ENCODE measurements at regions not wholly inside any gene's neighbourhood (a gene's known extent, or its start where the extent isn't known, plus 50 kb on each side); places are given as distances from the start of the nearest gene placed in this dataset.

GRCh38 chr18:55866006-55866405 is 278.0 kb upstream of the TCF4 start:
- TF ChIP-seq POLR2AphosphoS5 (IDR thresholded peaks at IDR 0.05) (no peak), POLR2A (IDR thresholded peaks at IDR 0.05) (no peak)
- TF ChIP-seq, protein P1, sequence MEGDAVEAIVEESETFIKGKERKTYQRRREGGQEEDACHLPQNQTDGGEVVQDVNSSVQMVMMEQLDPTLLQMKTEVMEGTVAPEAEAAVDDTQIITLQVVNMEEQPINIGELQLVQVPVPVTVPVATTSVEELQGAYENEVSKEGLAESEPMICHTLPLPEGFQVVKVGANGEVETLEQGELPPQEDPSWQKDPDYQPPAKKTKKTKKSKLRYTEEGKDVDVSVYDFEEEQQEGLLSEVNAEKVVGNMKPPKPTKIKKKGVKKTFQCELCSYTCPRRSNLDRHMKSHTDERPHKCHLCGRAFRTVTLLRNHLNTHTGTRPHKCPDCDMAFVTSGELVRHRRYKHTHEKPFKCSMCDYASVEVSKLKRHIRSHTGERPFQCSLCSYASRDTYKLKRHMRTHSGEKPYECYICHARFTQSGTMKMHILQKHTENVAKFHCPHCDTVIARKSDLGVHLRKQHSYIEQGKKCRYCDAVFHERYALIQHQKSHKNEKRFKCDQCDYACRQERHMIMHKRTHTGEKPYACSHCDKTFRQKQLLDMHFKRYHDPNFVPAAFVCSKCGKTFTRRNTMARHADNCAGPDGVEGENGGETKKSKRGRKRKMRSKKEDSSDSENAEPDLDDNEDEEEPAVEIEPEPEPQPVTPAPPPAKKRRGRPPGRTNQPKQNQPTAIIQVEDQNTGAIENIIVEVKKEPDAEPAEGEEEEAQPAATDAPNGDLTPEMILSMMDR (IDR thresholded peaks at IDR 0.05) = no peak
- H3K27ac ChIP-seq = no peak overlapping the region
- intact Hi-C loops (cut with DNase I) = no loop called here
- no peak overlapping the region for H3K4me3 ChIP-seq
- no peaks in the 10 kb centered on the region for H3K36me3 ChIP-seq
- no peak for DNase-seq (ENCODE audit: low spot score)
- 47% methylated on average over 7 of the region's 7 CpGs for WGBS
- H3K27me3 ChIP-seq (replicated peaks; ENCODE audit: insufficient read depth) = no peaks in the 10 kb centered on the region
- no peaks in the 10 kb centered on the region for H3K4me1 ChIP-seq (replicated peaks)
- no peaks in the 10 kb centered on the region for H3K9me3 ChIP-seq

DNA sequence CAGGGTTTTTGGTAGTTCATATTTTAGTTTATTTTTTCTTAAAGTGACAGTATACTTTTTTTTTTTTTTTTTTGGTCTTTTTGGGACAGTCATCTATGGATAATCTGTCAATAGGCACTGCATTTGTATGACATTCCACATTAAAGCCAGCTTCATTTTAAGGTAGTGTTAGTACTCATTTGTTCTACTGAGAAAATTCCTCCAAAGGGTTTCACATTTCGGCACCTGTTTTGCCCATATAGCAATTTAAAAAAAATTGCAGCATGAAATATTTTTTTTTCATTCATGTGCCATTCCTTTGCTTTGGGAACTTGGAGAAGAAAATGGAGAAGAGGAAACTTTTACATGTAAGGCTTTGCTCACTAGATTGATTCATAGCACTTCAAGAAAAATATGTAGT is 276.3 kb upstream of the TCF4 start:
- intact Hi-C loops (cut with DNase I) = no loop called here
- no peak overlapping the region for H3K27ac ChIP-seq

GRCh38 chr18:55863876-55864275 is 275.9 kb upstream of the TCF4 start:
- no peaks in the 10 kb centered on the region for H3K36me3 ChIP-seq
- no peak for TF ChIP-seq POLR2AphosphoS5 (IDR thresholded peaks at IDR 0.05)
- no peak overlapping the region for H3K4me3 ChIP-seq
- H3K9me3 ChIP-seq = no peaks in the 10 kb centered on the region
- 16% methylated on average over 7 of the region's 7 CpGs for WGBS
- intact Hi-C loops (cut with DNase I) = no loop called here
- no peaks in the 10 kb centered on the region for H3K27me3 ChIP-seq (replicated peaks; ENCODE audit: insufficient read depth)
- H3K4me1 ChIP-seq (replicated peaks) = no peaks in the 10 kb centered on the region
- DNase-seq (ENCODE audit: low spot score) = no peak
- no peak overlapping the region for H3K27ac ChIP-seq

More for the DNA sequence above, 276.3 kb upstream of the TCF4 start:
- no peak for TF ChIP-seq POLR2A (IDR thresholded peaks at IDR 0.05)
- no peak for TF ChIP-seq POLR2AphosphoS5 (IDR thresholded peaks at IDR 0.05)
- TF ChIP-seq, protein P1 (IDR thresholded peaks at IDR 0.05) = no peak
- Histone ChIP-seq H3K36me3 (no peaks in the 10 kb centered on the region), H3K4me1 (replicated peaks) (no peaks in the 10 kb centered on the region), H3K9me3 (no peaks in the 10 kb centered on the region), H3K27me3 (replicated peaks; ENCODE audit: insufficient read depth) (no peaks in the 10 kb centered on the region), H3K4me3 (no peak overlapping the region)
- no peak for DNase-seq (ENCODE audit: low spot score)
- WGBS = 3% methylated on average over 1 of the region's 1 CpG

DNA sequence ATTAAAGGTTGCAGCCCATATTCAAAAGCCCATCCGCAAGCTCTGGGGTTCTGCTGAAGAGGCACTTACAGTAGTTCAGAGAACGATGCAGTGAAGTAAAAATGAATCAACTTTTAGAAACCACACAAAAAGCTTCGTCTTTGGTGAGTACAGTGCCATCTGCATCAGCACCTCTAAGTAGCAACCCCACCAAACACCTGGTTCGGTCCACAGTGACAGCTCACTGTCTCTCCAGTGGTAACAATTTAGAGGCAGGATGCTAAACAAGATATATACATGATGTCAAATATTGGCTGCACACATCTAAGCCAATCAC is 275.4 kb upstream of the TCF4 start:
- TF ChIP-seq, protein P1 (IDR thresholded peaks at IDR 0.05) = no peak
- TF ChIP-seq POLR2A (IDR thresholded peaks at IDR 0.05) (no peak), POLR2AphosphoS5 (IDR thresholded peaks at IDR 0.05) (no peak)
- Histone ChIP-seq H3K27me3 (replicated peaks; ENCODE audit: insufficient read depth) (no peaks in the 10 kb centered on the region), H3K36me3 (no peaks in the 10 kb centered on the region), H3K4me3 (no peak overlapping the region), H3K9me3 (no peaks in the 10 kb centered on the region), H3K4me1 (replicated peaks) (no peaks in the 10 kb centered on the region), H3K27ac (no peak overlapping the region)
- intact Hi-C loops (cut with DNase I) = no loop called here
- 64% methylated on average over 4 of the region's 4 CpGs for WGBS
- no peak for DNase-seq (ENCODE audit: low spot score)

DNA sequence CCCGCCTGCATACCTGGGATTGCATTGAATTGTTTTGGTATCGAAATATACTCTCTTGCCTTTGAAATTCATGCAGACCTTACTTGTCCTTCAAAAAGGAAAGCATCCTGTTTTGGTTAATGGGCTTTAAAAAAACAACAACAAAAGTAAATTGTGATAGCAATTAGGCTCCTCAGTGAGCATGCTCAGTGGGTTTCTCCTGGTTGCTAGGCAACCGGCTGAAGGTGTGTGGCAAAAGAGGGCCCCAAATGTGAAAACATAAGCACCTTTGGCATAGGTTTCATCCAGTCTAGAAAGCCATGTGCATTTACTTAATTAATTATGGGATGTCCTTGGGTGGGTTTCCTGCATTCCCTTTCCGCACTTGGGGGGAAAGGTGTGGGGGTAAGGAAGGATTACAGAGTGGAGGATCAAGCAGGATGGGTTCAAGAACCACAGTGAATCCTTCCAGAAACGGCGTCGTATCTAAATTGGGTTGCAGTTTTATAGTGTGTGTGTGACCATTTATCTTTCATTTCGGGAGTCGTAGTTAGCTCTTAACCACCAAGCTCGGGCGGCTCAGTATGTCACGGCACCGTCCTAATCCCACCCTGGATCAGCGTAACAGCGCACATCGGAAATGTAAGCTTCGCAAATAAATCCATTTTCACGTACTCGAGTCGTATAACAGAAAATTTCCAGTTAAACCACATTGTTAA is 274.9 kb upstream of the TCF4 start:
- Histone ChIP-seq H3K27me3 (replicated peaks; ENCODE audit: insufficient read depth) (no peaks in the 10 kb centered on the region), H3K4me1 (replicated peaks) (no peaks in the 10 kb centered on the region), H3K9me3 (no peaks in the 10 kb centered on the region), H3K4me3 (no peak overlapping the region), H3K27ac (no peak overlapping the region), H3K36me3 (no peaks in the 10 kb centered on the region)
- DNase-seq (ENCODE audit: low spot score) = no peak
- intact Hi-C loops (cut with DNase I) = no loop called here
- no peak for TF ChIP-seq POLR2A (IDR thresholded peaks at IDR 0.05)
- TF ChIP-seq, protein P1 (IDR thresholded peaks at IDR 0.05) = no peak
- no peak for TF ChIP-seq POLR2AphosphoS5 (IDR thresholded peaks at IDR 0.05)
- 65% methylated on average over 20 of the region's 20 CpGs for WGBS

Measured in prostate gland (tissue), 2 donors.